ENCODE measurements at regions not wholly inside any gene's neighbourhood (a gene's known extent, or its start where the extent isn't known, plus 50 kb on each side); places are given as distances from the start of the nearest gene placed in this dataset.

DNA sequence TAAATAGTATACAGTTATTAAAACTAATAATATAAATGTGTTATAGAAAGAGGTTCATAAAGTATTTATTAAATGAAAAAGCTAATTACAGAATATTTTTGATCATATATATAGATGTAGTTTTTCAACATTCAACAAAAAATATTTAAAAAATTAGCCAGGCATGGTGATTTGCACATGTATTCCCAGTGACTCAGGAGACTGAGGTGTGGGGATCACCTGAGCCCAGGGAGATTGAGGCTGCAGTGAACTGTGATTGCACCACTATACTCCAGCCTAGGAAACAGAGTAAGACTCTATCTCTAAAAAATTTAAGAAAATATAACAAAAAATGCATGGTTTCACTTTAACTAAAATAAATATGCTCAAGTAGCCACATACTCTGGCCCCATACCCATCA, 118.0 kb upstream of the SEMA3C start:
- H3K4me3 ChIP-seq (ENCODE audit: low read depth, low read length): no peak overlapping the region
- TF ChIP-seq, protein P1, sequence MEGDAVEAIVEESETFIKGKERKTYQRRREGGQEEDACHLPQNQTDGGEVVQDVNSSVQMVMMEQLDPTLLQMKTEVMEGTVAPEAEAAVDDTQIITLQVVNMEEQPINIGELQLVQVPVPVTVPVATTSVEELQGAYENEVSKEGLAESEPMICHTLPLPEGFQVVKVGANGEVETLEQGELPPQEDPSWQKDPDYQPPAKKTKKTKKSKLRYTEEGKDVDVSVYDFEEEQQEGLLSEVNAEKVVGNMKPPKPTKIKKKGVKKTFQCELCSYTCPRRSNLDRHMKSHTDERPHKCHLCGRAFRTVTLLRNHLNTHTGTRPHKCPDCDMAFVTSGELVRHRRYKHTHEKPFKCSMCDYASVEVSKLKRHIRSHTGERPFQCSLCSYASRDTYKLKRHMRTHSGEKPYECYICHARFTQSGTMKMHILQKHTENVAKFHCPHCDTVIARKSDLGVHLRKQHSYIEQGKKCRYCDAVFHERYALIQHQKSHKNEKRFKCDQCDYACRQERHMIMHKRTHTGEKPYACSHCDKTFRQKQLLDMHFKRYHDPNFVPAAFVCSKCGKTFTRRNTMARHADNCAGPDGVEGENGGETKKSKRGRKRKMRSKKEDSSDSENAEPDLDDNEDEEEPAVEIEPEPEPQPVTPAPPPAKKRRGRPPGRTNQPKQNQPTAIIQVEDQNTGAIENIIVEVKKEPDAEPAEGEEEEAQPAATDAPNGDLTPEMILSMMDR (IDR thresholded peaks at IDR 0.05; ENCODE audit: borderline replicate concordance, insufficient read depth, low read depth, low read length): no peak

DNA sequence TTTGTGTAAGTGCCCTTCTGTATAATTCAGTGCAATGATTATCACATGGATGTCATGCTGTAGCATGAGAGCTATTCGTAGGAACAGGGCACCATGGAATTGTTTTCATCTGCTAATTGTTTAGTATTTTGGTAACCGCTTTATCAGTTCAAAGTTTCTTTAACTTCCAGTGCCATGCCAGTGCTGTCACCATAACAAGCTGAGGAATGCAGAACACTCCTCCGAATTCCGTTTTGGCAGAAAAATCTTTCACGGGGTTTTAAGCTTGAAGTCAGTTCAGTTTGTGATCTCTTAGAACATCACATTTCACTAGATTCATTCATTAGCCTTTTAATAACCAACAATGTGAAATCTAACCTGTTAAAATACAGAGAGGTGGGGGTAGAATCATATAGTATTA, 117.2 kb upstream of the SEMA3C start:
- no peak overlapping the region for H3K4me3 ChIP-seq (ENCODE audit: low read depth, low read length)
- TF ChIP-seq, protein P1 (IDR thresholded peaks at IDR 0.05; ENCODE audit: borderline replicate concordance, insufficient read depth, low read depth, low read length): no peak

DNA sequence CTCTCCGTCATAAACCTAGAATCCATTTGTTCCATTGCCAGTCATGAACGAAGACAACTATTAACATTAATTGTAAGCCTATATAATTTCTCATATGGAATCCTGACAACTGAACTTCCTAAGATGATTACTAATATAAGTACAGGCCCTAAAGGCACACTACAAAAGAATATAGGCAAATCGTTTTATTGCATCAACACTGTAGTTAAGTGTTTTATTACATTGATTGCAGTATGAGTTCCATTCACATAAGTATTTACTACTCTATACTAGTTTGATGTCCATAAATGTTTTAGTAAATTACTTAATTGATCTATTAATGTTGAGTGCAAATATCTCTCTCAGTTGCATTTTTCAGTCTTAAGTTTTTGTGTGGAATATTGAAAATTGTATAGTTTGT, 113.1 kb upstream of the SEMA3C start:
- H3K4me3 ChIP-seq (ENCODE audit: low read depth, low read length): no peak overlapping the region
- TF ChIP-seq, protein P1 (IDR thresholded peaks at IDR 0.05; ENCODE audit: borderline replicate concordance, insufficient read depth, low read depth, low read length): no peak

DNA sequence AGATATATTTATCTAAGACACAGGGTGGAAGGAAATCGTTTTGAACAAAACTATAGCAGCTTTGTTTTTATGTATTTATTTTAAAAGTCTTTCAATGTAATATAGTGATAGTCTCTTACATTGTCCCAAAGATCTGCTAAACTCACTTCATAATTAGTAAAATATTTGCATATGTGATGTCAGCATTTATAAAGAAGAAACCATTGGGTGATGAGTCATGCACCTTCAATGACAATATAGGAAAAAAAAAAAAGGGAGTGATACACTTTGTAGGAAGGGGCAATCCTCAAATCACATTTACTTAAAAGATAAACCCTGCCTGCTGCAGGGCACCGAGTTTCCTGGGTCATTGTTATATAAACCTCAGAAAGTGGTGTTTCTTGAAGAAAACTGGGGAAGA, 112.4 kb upstream of the SEMA3C start:
- no peak overlapping the region for H3K4me3 ChIP-seq (ENCODE audit: low read depth, low read length)
- TF ChIP-seq, protein P1 (IDR thresholded peaks at IDR 0.05; ENCODE audit: borderline replicate concordance, insufficient read depth, low read depth, low read length): no peak

DNA sequence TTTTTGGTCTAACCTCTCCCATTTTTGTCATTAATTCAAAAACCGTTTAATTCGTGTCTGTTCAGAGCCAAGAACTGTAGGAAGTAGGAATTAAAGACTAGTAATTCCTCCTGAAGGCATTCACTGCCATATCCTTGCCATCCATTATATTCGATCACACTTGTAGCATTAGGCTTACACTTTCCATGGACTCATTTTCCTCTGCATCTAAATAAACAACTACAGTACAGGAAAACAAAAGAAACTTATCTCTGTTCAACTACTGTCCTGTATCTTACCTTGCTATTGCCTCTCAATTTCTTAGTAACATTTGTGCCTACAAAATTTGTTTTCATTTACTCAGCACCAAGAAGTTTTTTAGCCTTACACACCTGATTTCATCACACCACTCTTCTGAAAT, 111.6 kb upstream of the SEMA3C start:
- no peak overlapping the region for H3K4me3 ChIP-seq (ENCODE audit: low read depth, low read length)
- TF ChIP-seq, protein P1 (IDR thresholded peaks at IDR 0.05; ENCODE audit: borderline replicate concordance, insufficient read depth, low read depth, low read length): no peak

DNA sequence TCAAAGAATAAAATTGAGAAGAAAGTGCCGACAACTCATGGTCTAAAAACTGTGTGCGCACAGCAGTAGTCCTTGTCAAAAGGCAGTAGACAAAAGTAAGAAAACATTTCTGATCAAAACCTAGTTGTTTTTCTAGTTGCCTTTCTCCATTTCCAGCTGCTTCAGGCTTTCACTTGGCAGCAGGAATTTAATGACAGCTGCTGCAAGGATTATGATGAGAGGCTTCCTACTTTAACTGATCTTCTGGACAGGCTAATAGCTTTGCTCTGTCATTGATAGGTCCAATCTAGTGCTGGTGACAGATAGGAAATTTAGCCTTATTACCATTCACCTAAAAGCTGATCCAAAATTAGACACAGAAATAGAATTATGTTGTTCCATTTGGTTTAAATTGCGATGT, 110.7 kb upstream of the SEMA3C start:
- H3K4me3 ChIP-seq (ENCODE audit: low read depth, low read length): no peak overlapping the region
- TF ChIP-seq, protein P1 (IDR thresholded peaks at IDR 0.05; ENCODE audit: borderline replicate concordance, insufficient read depth, low read depth, low read length): no peak

DNA sequence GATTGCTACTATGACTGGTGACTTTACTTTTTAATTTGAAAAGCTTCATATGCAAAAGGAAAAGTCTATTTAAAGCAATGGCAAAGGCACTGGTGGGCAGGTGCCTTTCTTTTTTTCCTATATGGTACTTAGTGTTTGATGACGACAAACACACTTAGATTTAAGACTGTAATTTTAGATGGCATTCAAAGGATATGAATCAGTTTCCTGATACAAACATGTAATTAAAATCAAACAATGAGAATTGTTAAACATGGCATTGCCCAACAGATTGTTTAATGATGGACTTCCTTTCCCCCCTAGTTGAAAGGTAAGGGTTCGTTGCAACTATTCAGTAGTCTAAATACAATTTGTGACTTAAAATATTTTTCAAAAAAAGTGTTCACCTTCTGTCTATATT, 106.5 kb upstream of the SEMA3C start:
- TF ChIP-seq, protein P1 (IDR thresholded peaks at IDR 0.05; ENCODE audit: borderline replicate concordance, insufficient read depth, low read depth, low read length): no peak
- no peak overlapping the region for H3K4me3 ChIP-seq (ENCODE audit: low read depth, low read length)

Data from GM12875 (cell line).